ENCODE measurements at regions not wholly inside any gene's neighbourhood (a gene's known extent, or its start where the extent isn't known, plus 50 kb on each side); places are given as distances from the start of the nearest gene placed in this dataset.

DNA sequence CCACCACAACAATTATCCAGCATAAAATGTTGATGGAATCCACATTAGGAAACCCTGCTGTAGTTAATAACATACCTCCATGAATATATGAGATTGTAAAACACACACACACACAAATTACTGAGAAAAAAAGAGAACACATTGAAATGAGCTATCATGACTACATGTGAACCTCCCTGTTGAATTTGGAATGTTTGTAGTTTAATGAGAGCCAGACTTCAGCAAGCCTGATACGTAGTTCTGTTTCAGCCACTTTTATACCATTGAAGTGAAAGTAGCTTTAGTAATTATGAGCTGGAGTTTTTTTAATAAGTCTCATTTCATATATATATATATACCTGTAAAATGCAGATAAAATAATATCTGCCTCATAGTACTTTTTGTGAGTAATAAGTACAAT, 1146.4 kb downstream of the NAALADL2 start:
- 37% methylated on average over 1 of the region's 1 CpG for WGBS (ENCODE audit: low lambda C conversion rate)
- no peak overlapping the region for H3K9ac ChIP-seq (ENCODE audit: insufficient read depth, low read depth, low read length)
- H3K4me3 ChIP-seq (replicated peaks in 1 of 3; ENCODE audit: insufficient read depth in 1 of 3, low read depth in 2 of 3, low read length in 3 of 3): no peak overlapping the region
- H3K36me3 ChIP-seq (replicated peaks in 1 of 2; ENCODE audit: control insufficient read depth in 1 of 2, insufficient read depth in 2 of 2, low read length in 2 of 2): no peaks in the 10 kb centered on the region
- no peaks in the 10 kb centered on the region for H3K27me3 ChIP-seq (ENCODE audit: control insufficient read depth in 1 of 2, insufficient read depth in 2 of 2, low read length in 2 of 2)
- no peak overlapping the region for H2AFZ ChIP-seq (ENCODE audit: low read length)
- no peak overlapping the region for H3K27ac ChIP-seq (ENCODE audit: extremely low read length, insufficient read depth, low read length)
- no peaks in the 10 kb centered on the region for H3K79me2 ChIP-seq (ENCODE audit: insufficient read depth, low read length)
- FAIRE-seq: no peak
- TF ChIP-seq ZNF850 (CRISPR knock-in tag; conservative IDR thresholded peaks at IDR 0.05): no peak
- no peak for TF ChIP-seq MTA3 (CRISPR knock-in tag; IDR thresholded peaks at IDR 0.05)
- no peak for TF ChIP-seq MEF2D (CRISPR knock-in tag; IDR thresholded peaks at IDR 0.05)
- TF ChIP-seq, protein P1, sequence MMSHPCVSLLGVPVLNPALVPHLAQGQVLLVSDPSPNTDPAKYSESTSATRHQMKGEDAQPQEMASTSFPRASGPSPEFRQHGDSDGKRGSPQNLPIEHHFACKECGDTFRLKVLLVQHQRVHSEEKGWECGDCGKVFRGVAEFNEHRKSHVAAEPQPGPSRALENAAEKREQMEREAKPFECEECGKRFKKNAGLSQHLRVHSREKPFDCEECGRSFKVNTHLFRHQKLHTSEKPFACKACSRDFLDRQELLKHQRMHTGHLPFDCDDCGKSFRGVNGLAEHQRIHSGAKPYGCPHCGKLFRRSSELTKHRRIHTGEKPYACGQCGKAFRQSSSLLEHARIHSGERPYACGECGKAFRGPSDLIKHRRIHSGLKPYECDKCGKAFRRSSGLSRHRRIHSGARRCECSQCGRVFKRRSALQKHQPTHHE (CRISPR knock-in tag; IDR thresholded peaks at IDR 0.05; ENCODE audit: borderline replicate concordance): no peak
- no peak for TF ChIP-seq ZNF768 (CRISPR knock-in tag; IDR thresholded peaks at IDR 0.05)
- no peak for TF ChIP-seq KAT7 (CRISPR knock-in tag; IDR thresholded peaks at IDR 0.05; ENCODE audit: borderline replicate concordance)
- TF ChIP-seq SMC3 (IDR thresholded peaks at IDR 0.05; ENCODE audit: low read length): no peak
- no peak for TF ChIP-seq NFKB2 (CRISPR knock-in tag; IDR thresholded peaks at IDR 0.05; ENCODE audit: borderline replicate concordance)
- TF ChIP-seq ZNF780A (CRISPR knock-in tag; IDR thresholded peaks at IDR 0.05): no peak
- TF ChIP-seq, protein P2, sequence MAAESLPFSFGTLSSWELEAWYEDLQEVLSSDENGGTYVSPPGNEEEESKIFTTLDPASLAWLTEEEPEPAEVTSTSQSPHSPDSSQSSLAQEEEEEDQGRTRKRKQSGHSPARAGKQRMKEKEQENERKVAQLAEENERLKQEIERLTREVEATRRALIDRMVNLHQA (CRISPR knock-in tag; IDR thresholded peaks at IDR 0.05): no peak
- no peak for TF ChIP-seq ZIK1 (CRISPR knock-in tag; IDR thresholded peaks at IDR 0.05; ENCODE audit: borderline replicate concordance, low read depth)
- TF ChIP-seq GATAD1 (CRISPR knock-in tag; IDR thresholded peaks at IDR 0.05): no peak
- TF ChIP-seq STAT5B (CRISPR knock-in tag; IDR thresholded peaks at IDR 0.05): no peak
- no peak for TF ChIP-seq PRMT3 (CRISPR knock-in tag; IDR thresholded peaks at IDR 0.05; ENCODE audit: borderline replicate concordance, low read depth)
- TF ChIP-seq, protein P3, sequence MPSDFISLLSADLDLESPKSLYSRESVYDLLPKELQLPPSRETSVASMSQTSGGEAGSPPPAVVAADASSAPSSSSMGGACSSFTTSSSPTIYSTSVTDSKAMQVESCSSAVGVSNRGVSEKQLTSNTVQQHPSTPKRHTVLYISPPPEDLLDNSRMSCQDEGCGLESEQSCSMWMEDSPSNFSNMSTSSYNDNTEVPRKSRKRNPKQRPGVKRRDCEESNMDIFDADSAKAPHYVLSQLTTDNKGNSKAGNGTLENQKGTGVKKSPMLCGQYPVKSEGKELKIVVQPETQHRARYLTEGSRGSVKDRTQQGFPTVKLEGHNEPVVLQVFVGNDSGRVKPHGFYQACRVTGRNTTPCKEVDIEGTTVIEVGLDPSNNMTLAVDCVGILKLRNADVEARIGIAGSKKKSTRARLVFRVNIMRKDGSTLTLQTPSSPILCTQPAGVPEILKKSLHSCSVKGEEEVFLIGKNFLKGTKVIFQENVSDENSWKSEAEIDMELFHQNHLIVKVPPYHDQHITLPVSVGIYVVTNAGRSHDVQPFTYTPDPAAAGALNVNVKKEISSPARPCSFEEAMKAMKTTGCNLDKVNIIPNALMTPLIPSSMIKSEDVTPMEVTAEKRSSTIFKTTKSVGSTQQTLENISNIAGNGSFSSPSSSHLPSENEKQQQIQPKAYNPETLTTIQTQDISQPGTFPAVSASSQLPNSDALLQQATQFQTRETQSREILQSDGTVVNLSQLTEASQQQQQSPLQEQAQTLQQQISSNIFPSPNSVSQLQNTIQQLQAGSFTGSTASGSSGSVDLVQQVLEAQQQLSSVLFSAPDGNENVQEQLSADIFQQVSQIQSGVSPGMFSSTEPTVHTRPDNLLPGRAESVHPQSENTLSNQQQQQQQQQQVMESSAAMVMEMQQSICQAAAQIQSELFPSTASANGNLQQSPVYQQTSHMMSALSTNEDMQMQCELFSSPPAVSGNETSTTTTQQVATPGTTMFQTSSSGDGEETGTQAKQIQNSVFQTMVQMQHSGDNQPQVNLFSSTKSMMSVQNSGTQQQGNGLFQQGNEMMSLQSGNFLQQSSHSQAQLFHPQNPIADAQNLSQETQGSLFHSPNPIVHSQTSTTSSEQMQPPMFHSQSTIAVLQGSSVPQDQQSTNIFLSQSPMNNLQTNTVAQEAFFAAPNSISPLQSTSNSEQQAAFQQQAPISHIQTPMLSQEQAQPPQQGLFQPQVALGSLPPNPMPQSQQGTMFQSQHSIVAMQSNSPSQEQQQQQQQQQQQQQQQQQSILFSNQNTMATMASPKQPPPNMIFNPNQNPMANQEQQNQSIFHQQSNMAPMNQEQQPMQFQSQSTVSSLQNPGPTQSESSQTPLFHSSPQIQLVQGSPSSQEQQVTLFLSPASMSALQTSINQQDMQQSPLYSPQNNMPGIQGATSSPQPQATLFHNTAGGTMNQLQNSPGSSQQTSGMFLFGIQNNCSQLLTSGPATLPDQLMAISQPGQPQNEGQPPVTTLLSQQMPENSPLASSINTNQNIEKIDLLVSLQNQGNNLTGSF (CRISPR knock-in tag; IDR thresholded peaks at IDR 0.05): no peak
- POLR2A ChIA-PET: no interaction called here
- CTCF ChIA-PET (ENCODE audit: low intra/inter-chr PET ratio, low total read pairs): no interaction called here
- in situ Hi-C loops (cut with HindIII; ENCODE audit: extremely low pct_ligation_motif_present, low pct_unique_long_range_greater_than_20kb) (no loop called here), intact Hi-C loops (cut with micrococcal nuclease; ENCODE audit: unreplicated experiment) (no loop called here)
- ATAC-seq: no peak
- H3K4me1 ChIP-seq (ENCODE audit: insufficient read depth, low read length): no peaks in the 10 kb centered on the region
- H3K9me3 ChIP-seq (ENCODE audit: low read length): peaks cover 69% of the 10 kb centered on the region
- H4K20me1 ChIP-seq (ENCODE audit: insufficient read depth, low read length): no peaks in the 10 kb centered on the region
- no peak for DNase-seq (ENCODE audit: low spot score)
- BruUV-seq (replicated peaks): no TSS peak
- no peak overlapping the region for H3K4me2 ChIP-seq (ENCODE audit: low read depth, low read length)
